NCI-H2196 (cell line): ENCODE measurements at regions not wholly inside any gene's neighbourhood (a gene's known extent, or its start where the extent isn't known, plus 50 kb on each side); places are given as distances from the start of the nearest gene placed in this dataset.
"Not testable (repeated sequence)": the region's sequence is repeated elsewhere in the genome, so short reads cannot be mapped to it uniquely, and the experiment has no call there.

Source experiments
- DNase-seq: peaks from one replicate; lab custom pipeline; 2025; ENCODE audit not compliant: unreplicated experiment; lab: John Stamatoyannopoulos, UW

- no peak for DNase-seq
Measured at GRCh38 chrX:109782994-109783700, 50.1 kb upstream of the ACSL4 start.

- no peak for DNase-seq
Measured at GRCh38 chrX:109783701-109784079, 50.6 kb upstream of the ACSL4 start.

- DNase-seq = no peak
Measured at GRCh38 chrX:109785053-109785452, 52.0 kb upstream of the ACSL4 start.

GRCh38 chrX:109790511-109790910, 57.5 kb upstream of the ACSL4 start:
- DNase-seq = not testable (repeated sequence)

- DNase-seq = no peak
Measured at GRCh38 chrX:109793191-109793590, 60.1 kb upstream of the ACSL4 start.

- DNase-seq = no peak
Measured at GRCh38 chrX:109795682-109796081, 62.6 kb upstream of the ACSL4 start.

- peak; percentile 40 for DNase-seq
Measured at GRCh38 chrX:109797311-109797975, 64.4 kb upstream of the ACSL4 start.

- DNase-seq = no peak
Measured at GRCh38 chrX:109812236-109812635, 79.2 kb upstream of the ACSL4 start.

GRCh38 chrX:109813236-109813635, 80.2 kb upstream of the ACSL4 start:
- no peak for DNase-seq

- DNase-seq = no peak
Measured at GRCh38 chrX:109818976-109819375, 85.9 kb upstream of the ACSL4 start.

GRCh38 chrX:109822861-109823260, 89.8 kb upstream of the ACSL4 start:
- no peak for DNase-seq

GRCh38 chrX:109826954-109827708, 94.1 kb upstream of the ACSL4 start:
- no peak for DNase-seq

GRCh38 chrX:109827772-109828171, 94.7 kb upstream of the ACSL4 start:
- DNase-seq = no peak

- no peak for DNase-seq
Measured at GRCh38 chrX:109830157-109830703, 97.2 kb upstream of the ACSL4 start.

- DNase-seq = no peak
Measured at GRCh38 chrX:109830704-109831206, 97.7 kb upstream of the ACSL4 start.

GRCh38 chrX:109831326-109831985, 98.4 kb upstream of the ACSL4 start:
- no peak for DNase-seq

- no peak for DNase-seq
Measured at GRCh38 chrX:109839694-109840567, 106.9 kb upstream of the ACSL4 start.

GRCh38 chrX:109840585-109840984, 107.5 kb upstream of the ACSL4 start:
- no peak for DNase-seq

GRCh38 chrX:109841257-109841656, 108.2 kb upstream of the ACSL4 start:
- DNase-seq = no peak
